ENCODE measurements at regions not wholly inside any gene's neighbourhood (a gene's known extent, or its start where the extent isn't known, plus 50 kb on each side); places are given as distances from the start of the nearest gene placed in this dataset.

DNA sequence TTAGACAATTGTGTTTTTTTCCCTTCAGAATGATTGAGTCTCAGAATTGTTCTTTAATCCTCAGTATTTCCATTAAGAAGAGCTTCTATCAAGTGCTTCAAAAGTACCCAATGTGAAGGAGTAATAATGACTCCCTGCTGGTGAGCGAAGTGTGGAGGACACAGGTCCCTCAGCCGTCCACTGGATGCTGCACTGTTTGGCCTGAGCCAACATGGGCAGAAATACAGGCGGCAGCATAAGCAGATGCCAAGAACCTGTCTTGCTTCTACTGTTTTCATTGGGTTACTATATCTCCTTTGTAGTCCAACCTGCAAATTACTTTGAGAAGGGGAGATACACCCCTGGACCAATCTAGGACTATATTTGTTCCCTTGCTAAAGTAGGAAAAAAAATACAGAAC is 55.3 kb upstream of the DPH5 start:
- TF ChIP-seq, protein P1, sequence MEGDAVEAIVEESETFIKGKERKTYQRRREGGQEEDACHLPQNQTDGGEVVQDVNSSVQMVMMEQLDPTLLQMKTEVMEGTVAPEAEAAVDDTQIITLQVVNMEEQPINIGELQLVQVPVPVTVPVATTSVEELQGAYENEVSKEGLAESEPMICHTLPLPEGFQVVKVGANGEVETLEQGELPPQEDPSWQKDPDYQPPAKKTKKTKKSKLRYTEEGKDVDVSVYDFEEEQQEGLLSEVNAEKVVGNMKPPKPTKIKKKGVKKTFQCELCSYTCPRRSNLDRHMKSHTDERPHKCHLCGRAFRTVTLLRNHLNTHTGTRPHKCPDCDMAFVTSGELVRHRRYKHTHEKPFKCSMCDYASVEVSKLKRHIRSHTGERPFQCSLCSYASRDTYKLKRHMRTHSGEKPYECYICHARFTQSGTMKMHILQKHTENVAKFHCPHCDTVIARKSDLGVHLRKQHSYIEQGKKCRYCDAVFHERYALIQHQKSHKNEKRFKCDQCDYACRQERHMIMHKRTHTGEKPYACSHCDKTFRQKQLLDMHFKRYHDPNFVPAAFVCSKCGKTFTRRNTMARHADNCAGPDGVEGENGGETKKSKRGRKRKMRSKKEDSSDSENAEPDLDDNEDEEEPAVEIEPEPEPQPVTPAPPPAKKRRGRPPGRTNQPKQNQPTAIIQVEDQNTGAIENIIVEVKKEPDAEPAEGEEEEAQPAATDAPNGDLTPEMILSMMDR (conservative IDR thresholded peaks at IDR 0.05; ENCODE audit: low read depth, low read length), result no peak
- DNase-seq (ENCODE audit: low read depth), result no peak
- no peak overlapping the region for H3K4me3 ChIP-seq (ENCODE audit: low read length)

DNA sequence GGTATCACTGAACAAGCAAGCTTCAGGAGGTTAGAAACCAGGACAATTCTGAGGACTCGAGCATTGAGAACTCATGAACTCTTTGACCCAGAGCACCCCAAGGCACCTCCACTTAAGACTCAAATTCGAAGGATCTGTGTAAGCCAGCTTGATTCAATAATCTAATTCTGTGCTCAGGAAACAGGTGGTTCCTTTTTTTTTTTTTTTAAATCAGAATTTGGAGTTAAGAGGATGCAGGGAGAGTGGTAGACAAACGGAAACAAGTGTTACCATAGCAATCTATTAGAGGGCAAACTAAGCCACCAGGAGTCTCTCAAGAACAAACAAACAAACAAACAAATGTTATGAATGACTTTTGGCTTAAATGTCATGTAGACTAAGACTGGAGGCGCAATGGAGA is 53.8 kb upstream of the DPH5 start:
- DNase-seq (ENCODE audit: low read depth), result no peak
- H3K4me3 ChIP-seq (ENCODE audit: low read length), result no peak overlapping the region
- TF ChIP-seq, protein P1 (conservative IDR thresholded peaks at IDR 0.05; ENCODE audit: low read depth, low read length), result no peak

DNA sequence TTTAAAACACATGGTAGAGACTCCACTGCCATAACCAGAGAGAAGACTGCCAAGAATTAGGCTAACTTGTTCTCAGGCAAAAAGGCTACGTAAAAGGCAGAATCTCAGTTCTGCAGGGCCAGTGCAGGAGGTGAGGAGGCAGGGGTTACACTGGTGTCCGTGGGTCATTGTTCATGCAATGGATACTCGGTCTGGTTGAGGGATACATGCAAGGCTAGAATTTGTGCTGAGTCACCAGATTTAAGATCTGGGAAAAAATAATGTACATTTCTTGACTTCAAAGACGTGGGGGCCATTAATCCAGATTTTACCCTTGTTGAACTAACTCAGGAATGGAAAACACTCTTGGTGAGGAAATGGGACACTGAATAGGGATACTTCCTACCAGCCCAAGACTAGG is 52.3 kb upstream of the DPH5 start:
- TF ChIP-seq, protein P1 (conservative IDR thresholded peaks at IDR 0.05; ENCODE audit: low read depth, low read length), result no peak

DNA sequence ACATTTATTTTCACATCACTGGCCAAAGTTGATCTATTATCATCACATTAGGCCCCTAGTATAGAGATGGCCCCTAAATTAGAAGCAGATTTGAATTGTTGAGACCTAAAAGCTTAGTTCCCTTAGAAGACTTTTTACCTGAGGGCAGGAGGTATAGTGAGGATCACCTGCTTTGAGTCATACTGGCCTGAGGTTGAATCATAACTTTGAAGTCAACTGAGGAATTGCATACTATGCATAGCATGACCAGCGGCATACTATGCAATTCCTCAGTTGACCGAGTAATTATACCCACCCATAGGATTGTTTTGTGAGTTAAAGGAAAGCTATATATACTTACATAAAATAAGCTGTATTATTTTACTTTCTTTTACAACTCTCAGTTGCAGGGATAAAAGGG is 50.3 kb upstream of the DPH5 start:
- no peak for DNase-seq (ENCODE audit: low read depth)
- H3K4me3 ChIP-seq (ENCODE audit: low read length), result no peak overlapping the region
- TF ChIP-seq, protein P1 (conservative IDR thresholded peaks at IDR 0.05; ENCODE audit: low read depth, low read length), result no peak

More for the DNA sequence above, 52.3 kb upstream of the DPH5 start:
- no peak overlapping the region for H3K4me3 ChIP-seq (ENCODE audit: low read length)
- no peak for DNase-seq (ENCODE audit: low read depth)

All from retinal pigment epithelial cell (primary cell).